IPS-18a (cell line): ENCODE measurements at regions not wholly inside any gene's neighbourhood (a gene's known extent, or its start where the extent isn't known, plus 50 kb on each side); places are given as distances from the start of the nearest gene placed in this dataset.
"Not testable (repeated sequence)": the region's sequence is repeated elsewhere in the genome, so short reads cannot be mapped to it uniquely, and the experiment has no call there.

Experiments used
- H3K27ac ChIP-seq: one replicate; pipeline ENCODE4 v1.5.1; 2013; ENCODE audit warnings: low read length
- H3K27me3 ChIP-seq: one replicate; pipeline ENCODE4 v1.6.1; 2013; ENCODE audit warnings: mild to moderate bottlenecking, low read length; ENCODE audit not compliant: control insufficient read depth, insufficient read depth
- H3K36me3 ChIP-seq: one replicate; pipeline ENCODE4 v1.6.1; 2013; ENCODE audit warnings: low read depth, low read length; ENCODE audit not compliant: control insufficient read depth
- H3K4me1 ChIP-seq: one replicate; pipeline ENCODE4 v1.6.1; 2013; ENCODE audit warnings: low read depth, low read length; ENCODE audit not compliant: control insufficient read depth
- H3K4me3 ChIP-seq: one replicate; pipeline ENCODE4 v1.5.1; 2013; ENCODE audit warnings: low read length
- H3K9ac ChIP-seq: one replicate; pipeline ENCODE4 v1.6.1; 2013; ENCODE audit warnings: mild to moderate bottlenecking, low read length, moderate library complexity
- H3K9me3 ChIP-seq: one replicate; pipeline ENCODE4 v1.6.1; 2013; ENCODE audit warnings: low read depth, low read length; ENCODE audit not compliant: control insufficient read depth

DNA sequence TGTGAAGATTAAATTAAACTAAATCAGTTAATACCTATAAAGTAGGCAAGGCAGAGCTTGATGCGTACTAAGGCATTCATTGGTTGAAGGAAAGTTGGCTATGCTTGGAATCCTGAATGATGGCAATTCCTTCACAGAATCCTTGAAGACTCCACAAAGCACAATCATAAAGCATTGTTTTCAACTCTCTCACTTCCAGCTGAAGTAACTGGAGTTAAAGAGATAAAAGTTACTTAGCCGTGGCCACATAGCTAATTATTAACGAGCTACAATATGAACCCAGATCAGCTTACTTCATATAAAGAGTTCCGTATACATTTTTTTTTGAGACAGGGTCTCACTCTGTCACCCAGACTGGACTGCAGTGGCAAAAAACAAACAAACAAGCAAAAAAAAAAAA is 483.9 kb upstream of the DDX18 start:
- Histone ChIP-seq H3K27me3 (no peaks in the 10 kb centered on the region), H3K9me3 (no peaks in the 10 kb centered on the region), H3K4me3 (no peak overlapping the region)

DNA sequence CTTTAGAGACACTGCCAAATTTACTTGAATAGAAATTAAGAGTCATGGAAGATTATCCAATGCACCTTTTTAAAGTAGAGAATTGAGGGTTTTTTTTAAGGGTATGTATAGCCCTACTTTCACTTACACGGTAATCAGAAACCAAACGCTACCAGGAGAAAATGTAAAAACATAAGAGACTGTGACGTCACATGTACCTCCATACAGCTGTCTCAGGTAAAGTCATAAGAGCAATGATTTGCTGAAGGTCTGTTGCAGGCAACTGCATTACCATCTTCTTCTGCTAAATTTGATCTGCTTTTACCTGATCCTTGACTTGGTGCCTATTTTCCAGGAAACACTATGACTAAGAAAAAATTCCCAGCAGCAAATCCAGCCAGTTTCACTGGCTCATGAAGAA is 478.5 kb upstream of the DDX18 start:
- Histone ChIP-seq H3K27me3 (no peaks in the 10 kb centered on the region), H3K36me3 (no peaks in the 10 kb centered on the region), H3K9ac (no peak overlapping the region), H3K9me3 (no peaks in the 10 kb centered on the region), H3K27ac (no peak overlapping the region), H3K4me1 (no peaks in the 10 kb centered on the region), H3K4me3 (no peak overlapping the region)

More for the DNA sequence above, 483.9 kb upstream of the DDX18 start:
- no peak overlapping the region for H3K27ac ChIP-seq
- H3K9ac ChIP-seq, result no peak overlapping the region
- no peaks in the 10 kb centered on the region for H3K36me3 ChIP-seq
- no peaks in the 10 kb centered on the region for H3K4me1 ChIP-seq

DNA sequence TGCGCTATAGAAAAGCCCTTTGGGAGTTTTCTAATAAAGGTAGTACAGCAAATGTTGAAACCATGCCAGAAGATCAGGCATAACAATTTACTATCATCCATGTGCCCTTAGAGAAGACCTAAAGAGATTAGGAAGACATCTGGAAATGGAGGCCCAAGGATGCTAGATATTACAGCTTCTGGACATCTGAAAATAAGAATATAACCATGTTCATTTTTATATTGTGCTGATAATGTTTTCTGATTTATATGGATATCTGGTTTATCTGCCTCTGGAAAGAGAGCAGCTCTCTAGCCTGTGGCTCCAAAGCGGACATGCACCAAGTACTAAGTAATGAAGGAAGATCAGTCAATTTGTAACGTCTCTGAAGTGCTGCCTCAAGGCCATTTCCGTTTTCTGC is 478.0 kb upstream of the DDX18 start:
- Histone ChIP-seq H3K4me3 (no peak overlapping the region), H3K36me3 (no peaks in the 10 kb centered on the region), H3K27me3 (no peaks in the 10 kb centered on the region), H3K27ac (no peak overlapping the region), H3K4me1 (no peaks in the 10 kb centered on the region), H3K9me3 (no peaks in the 10 kb centered on the region), H3K9ac (no peak overlapping the region)

DNA sequence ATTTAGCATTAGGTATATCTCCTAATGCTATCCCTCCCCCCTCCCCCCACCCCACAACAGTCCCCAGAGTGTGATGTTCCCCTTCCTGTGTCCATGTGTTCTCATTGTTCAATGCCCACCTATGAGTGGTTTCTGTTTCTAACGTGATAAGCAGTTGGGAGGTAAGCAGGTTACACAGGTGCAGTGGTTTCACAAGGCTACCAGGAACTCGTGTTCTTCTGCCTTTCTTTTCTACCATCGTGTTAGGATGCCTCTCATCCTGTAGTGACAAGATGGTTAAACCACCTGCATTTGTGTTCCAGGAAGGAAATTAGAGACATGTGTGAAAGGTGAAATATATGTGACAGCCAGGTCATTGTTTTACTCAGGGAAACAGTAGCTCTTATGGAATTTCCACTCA is 476.5 kb upstream of the DDX18 start:
- not testable (repeated sequence) for H3K27me3 ChIP-seq, H3K4me3 ChIP-seq, H3K27ac ChIP-seq, H3K4me1 ChIP-seq, H3K36me3 ChIP-seq, H3K9me3 ChIP-seq, H3K9ac ChIP-seq

DNA sequence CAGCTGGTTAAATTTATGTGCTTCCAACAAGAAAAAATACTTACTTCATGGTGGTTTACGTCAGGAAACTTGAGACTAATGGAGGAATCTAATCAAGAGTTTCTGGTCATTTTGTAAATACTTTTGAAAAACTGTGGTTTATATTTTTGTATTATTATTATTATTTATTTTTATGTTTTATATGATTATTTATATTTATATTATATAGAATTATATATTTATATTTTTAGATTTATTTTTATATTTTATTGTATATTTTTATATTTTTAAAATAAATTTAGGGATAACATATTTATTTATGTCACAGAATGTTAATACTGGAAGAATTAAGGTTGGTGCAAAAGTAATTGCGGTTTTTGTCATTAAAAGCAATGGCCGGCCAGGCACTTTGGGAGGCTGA is 474.5 kb upstream of the DDX18 start:
- no peak overlapping the region for H3K9ac ChIP-seq
- H3K4me3 ChIP-seq, result no peak overlapping the region
- no peak overlapping the region for H3K27ac ChIP-seq
- no peaks in the 10 kb centered on the region for H3K4me1 ChIP-seq
- no peaks in the 10 kb centered on the region for H3K36me3 ChIP-seq
- no peaks in the 10 kb centered on the region for H3K9me3 ChIP-seq
- H3K27me3 ChIP-seq, result no peaks in the 10 kb centered on the region

DNA sequence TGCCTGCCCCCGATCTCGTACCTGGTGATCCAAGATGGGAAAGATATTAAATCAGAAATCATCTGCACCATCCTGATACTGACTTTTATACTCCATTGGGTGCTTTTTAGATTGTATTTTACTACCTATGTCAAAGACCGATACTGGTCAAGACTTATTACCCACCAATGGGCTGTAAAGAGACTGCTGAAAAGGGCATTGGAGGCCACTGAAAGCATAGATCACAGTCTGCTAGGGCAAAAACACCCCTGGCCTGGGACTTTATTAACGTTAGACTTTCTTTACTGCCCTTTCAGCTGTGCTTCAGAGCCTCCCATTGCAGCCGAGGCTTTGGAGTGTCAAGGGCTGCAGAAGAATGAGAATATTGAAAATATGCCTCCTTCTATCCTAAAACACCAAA is 472.8 kb upstream of the DDX18 start:
- H3K9ac ChIP-seq, result no peak overlapping the region
- H3K4me3 ChIP-seq, result no peak overlapping the region

DNA sequence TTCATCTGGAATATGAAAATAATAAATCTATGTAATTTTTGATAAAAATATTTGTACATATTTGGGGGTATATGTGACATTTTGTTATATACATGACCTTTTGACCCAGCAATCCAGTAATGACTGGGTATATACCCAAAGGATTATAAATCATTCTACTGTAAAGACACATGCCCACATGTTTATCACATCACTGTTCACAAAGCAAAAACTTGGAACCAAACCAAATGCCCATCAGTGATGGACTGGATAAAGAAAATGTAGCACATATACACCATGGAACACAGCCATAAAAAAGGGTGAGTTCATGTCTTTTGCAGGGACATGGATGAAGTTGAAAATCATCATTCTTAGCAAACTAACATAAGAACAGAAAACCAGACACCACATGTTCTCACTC is 472.1 kb upstream of the DDX18 start:
- Histone ChIP-seq H3K36me3 (no peaks in the 10 kb centered on the region), H3K27ac (no peak overlapping the region), H3K9ac (no peak overlapping the region), H3K9me3 (no peaks in the 10 kb centered on the region), H3K27me3 (no peaks in the 10 kb centered on the region), H3K4me1 (no peaks in the 10 kb centered on the region), H3K4me3 (no peak overlapping the region)

More for the DNA sequence above, 472.8 kb upstream of the DDX18 start:
- Histone ChIP-seq H3K36me3 (no peaks in the 10 kb centered on the region), H3K27ac (no peak overlapping the region), H3K4me1 (no peaks in the 10 kb centered on the region), H3K27me3 (no peaks in the 10 kb centered on the region), H3K9me3 (no peaks in the 10 kb centered on the region)

DNA sequence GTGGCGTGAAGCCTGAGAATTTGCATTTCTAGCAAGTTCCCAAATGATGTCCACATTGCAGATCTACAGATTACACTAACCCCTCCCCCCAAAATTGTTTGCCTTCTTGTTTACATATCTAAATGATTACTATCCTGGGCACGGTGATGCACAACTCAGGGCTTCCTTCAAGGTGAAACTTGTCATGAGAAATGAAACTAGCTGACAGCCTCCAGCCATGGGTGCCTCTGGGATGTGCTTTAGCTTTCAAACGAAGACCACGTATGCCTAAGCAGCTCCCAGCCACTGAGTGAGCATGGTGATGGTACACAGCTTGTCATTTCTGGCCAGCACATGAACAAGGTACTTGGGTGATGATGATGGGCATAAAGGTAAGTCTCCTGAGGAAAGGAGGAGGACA is 464.8 kb upstream of the DDX18 start:
- no peaks in the 10 kb centered on the region for H3K4me1 ChIP-seq
- no peak overlapping the region for H3K27ac ChIP-seq
- H3K9me3 ChIP-seq, result no peaks in the 10 kb centered on the region
- no peak overlapping the region for H3K9ac ChIP-seq
- H3K36me3 ChIP-seq, result no peaks in the 10 kb centered on the region
- no peaks in the 10 kb centered on the region for H3K27me3 ChIP-seq
- no peak overlapping the region for H3K4me3 ChIP-seq

DNA sequence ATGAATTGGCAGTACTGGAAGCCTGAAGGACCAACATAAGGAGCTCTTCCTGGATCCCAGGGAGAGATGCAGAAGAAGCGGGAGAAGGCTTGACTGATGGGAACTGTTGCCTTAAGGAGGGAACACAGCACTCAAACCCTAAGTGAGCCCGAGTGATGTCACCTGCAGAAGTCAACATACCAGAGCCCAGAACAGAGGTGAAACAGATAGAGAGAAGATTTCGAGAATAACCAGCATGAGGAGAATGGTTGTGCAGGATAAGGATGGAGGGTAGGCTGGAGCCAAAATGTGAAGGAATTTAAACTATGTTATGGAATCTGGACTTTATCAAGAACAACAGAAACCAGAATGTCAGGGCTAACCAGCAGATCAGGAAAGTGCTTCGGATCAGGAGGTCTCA is 463.1 kb upstream of the DDX18 start:
- H3K4me1 ChIP-seq, result no peaks in the 10 kb centered on the region
- no peaks in the 10 kb centered on the region for H3K36me3 ChIP-seq
- no peak overlapping the region for H3K27ac ChIP-seq
- H3K9ac ChIP-seq, result no peak overlapping the region
- no peaks in the 10 kb centered on the region for H3K9me3 ChIP-seq
- H3K4me3 ChIP-seq, result no peak overlapping the region
- no peaks in the 10 kb centered on the region for H3K27me3 ChIP-seq

DNA sequence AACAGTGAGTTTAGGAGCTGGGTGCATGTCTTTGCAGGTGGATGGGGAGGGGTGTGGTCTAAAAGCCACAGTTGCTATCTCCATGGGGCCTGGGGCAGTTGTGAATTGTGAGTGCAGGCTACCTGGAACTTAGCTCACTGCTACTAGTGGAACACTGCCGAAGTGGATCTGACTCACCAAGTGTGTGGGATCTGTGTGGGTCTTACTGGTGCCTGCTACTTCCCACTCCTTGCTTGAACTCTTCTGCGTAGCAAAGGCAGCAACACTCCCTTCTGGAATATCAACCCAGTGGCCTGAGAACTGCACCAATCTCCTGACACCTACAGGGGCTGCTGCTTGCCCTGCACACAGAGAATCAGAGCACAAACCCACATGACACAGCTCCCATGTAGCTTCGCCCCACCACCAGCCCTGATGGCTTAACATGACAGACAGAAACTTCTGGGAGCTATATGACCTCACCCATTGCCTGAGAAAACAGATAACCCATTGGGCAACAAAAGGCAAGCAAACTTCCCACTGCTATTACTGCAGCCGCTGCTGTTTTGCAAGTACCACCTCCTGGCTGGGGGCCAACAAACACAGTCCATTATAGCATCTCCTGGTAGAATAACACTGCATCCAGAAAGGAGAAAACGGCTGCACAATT is 455.1 kb upstream of the DDX18 start:
- no peak overlapping the region for H3K9ac ChIP-seq
- no peaks in the 10 kb centered on the region for H3K4me1 ChIP-seq
- no peaks in the 10 kb centered on the region for H3K27me3 ChIP-seq
- H3K9me3 ChIP-seq, result no peaks in the 10 kb centered on the region
- no peaks in the 10 kb centered on the region for H3K36me3 ChIP-seq
- no peak overlapping the region for H3K4me3 ChIP-seq
- no peak overlapping the region for H3K27ac ChIP-seq

DNA sequence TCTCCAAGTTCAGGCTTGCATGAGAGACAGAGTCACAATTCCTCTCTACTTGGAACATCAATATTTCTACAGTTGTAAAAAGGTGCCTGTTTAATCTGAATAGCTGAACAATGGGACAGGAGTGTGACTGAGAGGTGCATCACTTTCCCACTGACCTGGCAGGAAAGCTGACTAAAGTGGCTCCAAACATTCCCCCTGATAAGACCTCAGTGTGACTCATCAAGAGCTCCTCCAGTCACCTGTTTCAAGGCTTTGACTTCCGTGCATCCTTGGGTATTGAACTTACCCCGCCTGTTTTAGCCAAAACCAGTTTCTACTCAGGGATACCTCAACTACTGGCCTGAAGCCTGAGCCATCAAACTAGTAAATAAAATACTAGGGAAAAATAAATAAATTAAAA is 453.9 kb upstream of the DDX18 start:
- no peaks in the 10 kb centered on the region for H3K4me1 ChIP-seq
- no peaks in the 10 kb centered on the region for H3K27me3 ChIP-seq
- no peaks in the 10 kb centered on the region for H3K36me3 ChIP-seq
- no peak overlapping the region for H3K4me3 ChIP-seq
- H3K9ac ChIP-seq, result no peak overlapping the region
- no peak overlapping the region for H3K27ac ChIP-seq
- no peaks in the 10 kb centered on the region for H3K9me3 ChIP-seq

DNA sequence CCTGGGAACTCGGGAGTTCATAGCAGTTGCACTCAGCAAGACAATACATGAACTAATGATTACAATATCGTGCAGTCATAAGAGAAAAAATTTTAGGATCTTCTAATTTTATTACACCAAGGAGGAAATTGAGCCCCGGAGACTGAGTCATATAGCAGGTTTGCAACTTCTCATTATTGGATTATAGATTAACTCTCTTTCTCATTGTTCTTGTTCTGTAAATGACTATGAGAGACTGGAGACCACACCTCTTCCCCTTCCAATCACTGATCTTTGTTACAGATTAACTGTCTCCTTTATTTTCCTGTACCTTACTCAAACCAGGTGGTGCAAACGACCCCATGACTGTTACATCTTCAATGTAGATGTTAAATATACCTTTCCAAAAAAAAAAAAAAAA is 435.8 kb upstream of the DDX18 start:
- Histone ChIP-seq H3K27me3 (no peaks in the 10 kb centered on the region), H3K4me3 (no peak overlapping the region), H3K36me3 (no peaks in the 10 kb centered on the region), H3K9ac (no peak overlapping the region), H3K27ac (no peak overlapping the region), H3K4me1 (no peaks in the 10 kb centered on the region), H3K9me3 (no peaks in the 10 kb centered on the region)
